T-helper 2 cell (primary cell): ENCODE measurements at regions not wholly inside any gene's neighbourhood (a gene's known extent, or its start where the extent isn't known, plus 50 kb on each side); places are given as distances from the start of the nearest gene placed in this dataset.

ENCODE experiments used
- DNase-seq, 5 experiments: peaks; one replicate each; pipeline versions ENCODE4 v3.0.0 to v3.0.0-alpha.2; 2012 to 2022

GRCh38 chr9:18357321-18357720 is 116.6 kb upstream of the ADAMTSL1 start:
- no peak for DNase-seq

DNA sequence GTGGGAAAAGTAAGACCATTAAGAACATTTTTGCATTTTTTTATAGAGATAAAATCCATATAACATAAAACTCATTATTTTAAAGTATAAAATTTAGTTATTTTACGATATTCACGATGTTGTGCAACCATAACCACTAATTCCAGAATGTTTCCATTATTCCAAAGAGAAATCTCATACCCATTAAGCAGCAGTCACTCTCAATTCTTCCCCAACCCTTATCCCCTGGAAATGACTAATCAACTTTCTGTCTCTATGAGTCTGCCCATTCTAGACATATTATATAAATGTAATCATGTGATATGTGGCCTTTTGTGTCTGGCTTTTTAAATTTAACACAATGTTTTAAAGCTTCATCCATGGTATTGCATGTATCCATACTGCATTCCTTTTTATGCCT is 115.6 kb upstream of the ADAMTSL1 start:
- DNase-seq: no peak

DNA sequence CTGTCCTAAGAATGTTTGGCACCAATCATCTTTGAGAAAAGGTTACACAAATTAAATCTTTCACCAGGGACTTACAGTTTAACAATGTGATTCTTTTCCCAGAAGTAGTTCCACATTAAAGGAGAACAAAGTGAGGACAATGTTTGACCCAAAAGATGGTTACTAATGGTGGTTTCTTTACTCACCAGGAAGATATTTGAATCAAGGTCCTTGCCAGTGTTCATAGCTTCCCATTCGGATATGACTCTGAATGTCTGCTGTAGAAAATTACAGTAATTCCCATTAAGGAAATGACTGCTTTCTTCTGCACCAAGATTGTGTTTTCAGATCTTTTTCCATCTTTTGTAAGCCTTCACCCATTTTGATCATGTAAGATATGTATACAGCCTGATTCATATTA is 114.6 kb upstream of the ADAMTSL1 start:
- no peak for DNase-seq

DNA sequence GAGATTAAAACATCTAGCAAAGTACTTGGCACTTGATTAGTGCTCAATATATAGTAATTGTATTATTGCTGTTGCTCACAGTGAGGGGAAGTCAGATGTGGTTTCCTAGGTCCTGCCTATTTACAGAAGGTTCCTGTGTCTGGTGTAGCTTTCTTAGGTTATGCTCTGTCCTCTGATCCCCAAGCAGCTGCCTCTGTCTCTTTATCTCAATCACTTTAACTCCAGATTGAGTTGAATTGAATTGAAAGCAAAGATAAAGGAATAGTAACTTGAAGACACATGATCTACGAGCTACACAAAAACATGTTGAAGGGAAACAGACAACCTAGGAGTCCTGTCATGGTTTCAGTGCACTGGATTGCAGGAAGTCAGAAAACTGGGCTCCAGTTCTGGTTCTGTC is 113.9 kb upstream of the ADAMTSL1 start:
- no peak for DNase-seq

DNA sequence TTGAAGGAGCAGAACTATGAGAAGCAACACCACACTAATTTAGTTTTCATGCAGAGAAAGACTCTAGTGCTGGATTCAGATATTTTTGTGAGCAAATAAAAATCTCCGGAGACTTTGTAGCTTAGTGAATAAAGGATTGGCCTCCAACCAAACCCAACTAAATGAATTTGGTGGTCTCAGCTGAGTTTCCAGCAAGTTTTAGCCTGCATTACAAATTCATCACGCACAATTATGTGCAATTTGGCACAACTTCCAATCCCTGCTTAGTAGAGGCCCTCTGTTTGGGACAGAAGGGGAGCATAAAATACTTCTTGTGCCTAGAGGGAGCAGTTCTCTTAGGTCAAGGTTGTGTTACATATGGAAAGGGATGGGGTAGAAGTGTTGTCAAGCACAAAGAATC is 112.3 kb upstream of the ADAMTSL1 start:
- no peak for DNase-seq

DNA sequence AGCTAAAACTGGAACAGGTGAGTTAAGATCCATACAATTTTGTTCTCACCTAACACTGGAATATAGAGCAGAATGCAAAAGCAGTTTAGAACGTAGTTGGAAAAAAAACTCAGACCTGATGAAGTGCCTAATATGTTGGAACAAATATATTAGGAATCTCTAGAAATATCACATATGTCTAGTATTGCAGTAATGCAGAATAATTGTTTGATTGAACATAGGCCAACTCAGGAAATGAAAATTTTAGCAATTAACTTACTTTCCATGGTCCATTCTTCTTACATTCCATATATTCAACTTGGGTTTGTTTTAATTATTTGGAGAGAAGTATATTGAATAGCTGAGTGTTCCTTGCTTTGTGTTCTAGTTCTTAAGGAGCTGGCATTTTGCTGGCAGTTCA is 111.8 kb upstream of the ADAMTSL1 start:
- no peak for DNase-seq

DNA sequence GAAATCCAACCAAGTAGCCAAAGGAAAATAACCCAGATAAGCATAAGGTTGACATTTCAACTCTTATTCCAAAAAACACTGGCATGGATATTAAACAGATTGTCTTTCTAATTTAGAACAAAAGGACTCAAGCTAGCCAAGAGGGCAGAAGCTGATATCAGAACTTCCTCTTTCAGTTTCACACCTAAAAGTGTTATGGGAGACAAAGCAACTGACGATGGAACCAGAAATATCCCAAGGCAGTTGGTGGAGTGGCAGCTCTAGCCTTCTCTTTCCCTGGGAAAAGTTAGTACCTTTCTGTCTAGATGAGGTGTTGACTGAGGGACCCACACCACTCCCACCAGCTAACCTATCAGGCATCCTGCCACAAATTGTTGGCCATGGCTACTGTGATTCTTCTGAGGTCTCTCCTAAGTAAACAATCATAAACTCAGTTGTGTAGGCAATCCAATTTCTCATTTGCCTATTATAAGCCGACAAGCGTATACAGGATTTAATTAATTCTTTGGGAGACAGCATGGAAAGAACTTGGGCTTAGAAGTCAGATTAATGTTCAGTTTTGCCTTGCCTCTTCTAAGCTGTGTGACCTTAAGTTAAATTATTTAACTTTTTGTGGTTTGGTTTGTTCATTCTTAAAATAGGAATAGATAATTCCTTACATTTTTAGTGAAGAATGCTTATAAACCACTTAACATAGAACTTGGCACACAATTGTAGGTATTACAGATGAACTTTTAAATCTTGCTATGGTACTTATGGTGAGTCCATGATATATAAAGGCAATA is 110.9 kb upstream of the ADAMTSL1 start:
- no peak for DNase-seq

GRCh38 chr9:18365651-18366050 is 108.3 kb upstream of the ADAMTSL1 start:
- DNase-seq: no peak

DNA sequence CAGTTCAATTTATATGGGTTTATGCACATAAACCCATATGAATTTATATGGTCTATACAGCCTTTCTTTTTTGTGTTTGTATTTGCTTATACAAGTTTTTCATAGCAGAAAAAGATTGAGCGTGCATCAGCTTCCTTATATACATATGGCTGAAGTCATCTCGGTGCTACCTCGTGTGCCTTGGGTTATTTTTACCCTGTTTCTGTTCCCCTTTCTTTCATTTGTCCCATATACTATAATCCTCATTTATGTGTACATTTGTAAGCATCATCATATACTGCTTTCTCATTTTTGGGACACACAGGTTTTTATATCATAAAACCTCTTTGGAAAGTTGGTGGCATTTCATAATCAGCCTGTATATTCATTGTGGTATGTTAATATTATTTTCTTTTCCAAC is 107.8 kb upstream of the ADAMTSL1 start:
- DNase-seq: no peak

GRCh38 chr9:18368206-18368605 is 105.7 kb upstream of the ADAMTSL1 start:
- DNase-seq: no peak

GRCh38 chr9:18371141-18371540 is 102.8 kb upstream of the ADAMTSL1 start:
- no peak for DNase-seq

GRCh38 chr9:18371621-18372020 is 102.3 kb upstream of the ADAMTSL1 start:
- DNase-seq: no peak

DNA sequence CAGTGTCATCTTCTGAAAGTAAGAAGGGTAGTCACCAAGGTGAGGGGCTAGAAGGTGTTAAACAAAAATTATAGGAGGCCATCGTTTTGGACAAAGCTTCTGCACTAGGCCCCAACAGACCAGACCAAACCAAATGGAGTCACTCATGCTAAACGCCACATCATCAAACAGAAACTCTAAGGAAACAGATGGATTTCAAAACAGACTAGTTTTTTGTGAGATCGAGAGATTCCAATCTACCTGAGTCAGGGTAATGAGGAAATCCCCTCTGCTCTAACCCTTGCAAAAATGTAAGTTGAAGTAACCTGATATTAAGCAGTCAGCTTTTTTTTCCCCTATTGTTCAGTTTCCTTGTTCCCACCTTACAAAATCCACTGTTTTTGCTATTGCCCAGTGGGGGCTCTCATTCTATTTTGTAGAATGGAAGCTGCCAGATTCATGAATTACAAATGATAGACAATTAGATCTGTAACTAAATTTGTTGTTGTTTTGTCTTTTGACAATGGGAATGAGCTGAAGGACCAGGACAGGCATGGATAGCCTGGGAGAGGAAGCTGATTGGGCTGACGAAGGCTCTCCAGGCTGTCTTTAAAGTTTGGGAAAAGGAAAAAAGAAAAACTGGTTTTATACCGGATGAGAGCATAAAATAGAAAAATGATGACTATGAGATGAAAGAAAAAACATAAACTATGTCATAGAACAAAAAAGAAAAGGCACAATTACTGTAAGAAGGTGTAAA is 94.7 kb upstream of the ADAMTSL1 start:
- no peak for DNase-seq

DNA sequence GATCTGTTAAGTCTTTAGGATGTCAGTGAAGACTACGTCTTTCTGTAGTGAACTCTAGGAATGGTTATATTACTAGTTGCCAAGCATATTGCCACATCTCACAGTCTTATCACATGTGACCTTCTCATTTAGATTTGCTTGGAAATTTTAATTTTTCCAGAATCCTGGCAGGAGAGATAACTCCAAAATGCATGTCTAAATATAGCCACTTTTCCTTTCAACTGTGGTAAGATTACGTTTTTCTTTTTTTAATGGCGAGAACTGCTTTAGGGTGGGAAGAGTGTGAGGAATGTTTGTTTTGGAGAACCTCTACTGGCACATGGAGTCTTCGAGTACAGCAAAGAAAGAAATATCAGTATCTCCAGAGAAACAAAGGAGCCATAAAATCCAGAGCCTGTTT is 91.7 kb upstream of the ADAMTSL1 start:
- DNase-seq: no peak

GRCh38 chr9:18384066-18384465 is 89.9 kb upstream of the ADAMTSL1 start:
- DNase-seq: no peak

GRCh38 chr9:18385696-18386490 is 88.1 kb upstream of the ADAMTSL1 start:
- DNase-seq: no peak

GRCh38 chr9:18390393-18390792 is 83.6 kb upstream of the ADAMTSL1 start:
- DNase-seq: no peak

- no peak for DNase-seq
These were observed 80.4 kb upstream of the ADAMTSL1 start for GRCh38 chr9:18393340-18394130.

DNA sequence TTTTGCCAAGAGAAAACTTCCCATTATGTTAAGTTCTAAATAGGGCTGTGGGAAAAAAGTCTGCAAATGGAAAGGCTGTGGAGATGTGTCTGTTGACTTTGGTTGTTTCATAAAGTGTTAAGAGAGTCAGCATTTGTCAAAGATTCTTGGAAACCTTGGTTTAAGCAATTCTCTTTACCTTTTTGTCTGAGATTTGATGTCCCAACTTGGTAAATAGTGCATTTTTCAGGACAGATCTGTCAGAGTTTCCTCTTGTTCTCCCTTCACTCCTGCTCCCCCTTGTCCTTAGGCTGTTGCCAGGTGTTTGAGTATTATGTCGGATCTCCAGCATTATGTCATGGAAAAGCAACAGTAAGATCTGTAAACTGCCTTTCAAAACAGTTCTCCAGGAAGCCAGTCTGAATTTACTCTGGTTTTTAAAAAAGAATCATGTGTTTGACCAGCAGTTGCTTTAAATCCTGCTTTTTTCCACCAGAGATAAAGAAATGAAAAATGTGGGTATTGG is 79.1 kb upstream of the ADAMTSL1 start:
- DNase-seq: no peak

DNA sequence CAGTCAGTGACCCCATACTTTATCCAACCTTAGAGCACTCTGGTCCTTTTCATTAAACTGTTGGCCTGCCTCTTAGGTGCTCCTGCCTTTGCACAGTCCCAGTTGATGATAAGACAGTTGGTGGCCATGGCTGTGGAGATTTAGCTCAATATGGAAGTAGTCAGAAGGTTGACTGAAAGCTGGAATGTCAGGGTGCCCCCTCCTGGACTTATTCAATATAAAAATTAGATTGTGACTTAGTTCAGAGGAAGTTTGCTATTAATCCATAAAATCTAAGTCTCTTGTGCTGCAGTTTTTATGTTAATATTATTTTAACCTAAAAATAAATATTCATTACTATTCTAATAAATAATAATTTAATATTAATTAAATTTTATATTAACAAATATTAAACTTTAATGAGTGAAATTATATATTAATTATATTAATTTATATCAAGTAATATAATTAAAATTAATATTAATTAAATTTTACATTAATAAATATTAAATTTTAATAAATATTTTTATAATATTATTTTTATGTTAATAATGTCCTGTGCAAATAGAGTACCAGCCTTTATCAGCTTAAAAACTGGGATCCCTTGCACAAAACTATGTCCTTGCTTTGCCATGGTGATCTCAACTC is 77.7 kb upstream of the ADAMTSL1 start:
- peak in 1 of 5 experiments; percentile 8 for DNase-seq

GRCh38 chr9:18397076-18397475 is 76.9 kb upstream of the ADAMTSL1 start:
- DNase-seq: no peak

GRCh38 chr9:18398038-18398437 is 75.9 kb upstream of the ADAMTSL1 start:
- DNase-seq: no peak
